ENCODE measurements at regions not wholly inside any gene's neighbourhood (a gene's known extent, or its start where the extent isn't known, plus 50 kb on each side); places are given as distances from the start of the nearest gene placed in this dataset.
"Not testable (repeated sequence)": the region's sequence is repeated elsewhere in the genome, so short reads cannot be mapped to it uniquely, and the experiment has no call there.

DNA sequence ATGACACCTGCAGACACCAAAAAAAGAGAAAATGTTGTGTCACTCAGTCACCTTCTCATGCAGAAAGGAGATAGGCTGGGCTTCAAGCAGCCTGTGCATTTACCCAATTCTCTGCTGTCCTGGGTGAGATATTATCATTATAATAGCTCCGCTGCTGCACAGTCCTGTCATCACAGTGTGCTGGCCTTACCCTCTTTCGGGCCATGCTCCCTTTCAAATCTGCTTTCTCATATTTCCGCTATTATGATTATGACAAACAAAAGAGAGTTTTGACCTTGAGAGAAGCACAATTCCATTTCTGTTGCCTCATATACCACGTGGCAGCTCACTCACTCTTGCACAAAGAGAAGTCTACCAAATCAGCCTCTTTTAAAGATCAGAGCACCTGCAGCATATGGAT is 1350.1 kb upstream of the ACO1 start:
- DNase-seq = no peak
- intact Hi-C loops (cut with DNase I) = no loop called here

DNA sequence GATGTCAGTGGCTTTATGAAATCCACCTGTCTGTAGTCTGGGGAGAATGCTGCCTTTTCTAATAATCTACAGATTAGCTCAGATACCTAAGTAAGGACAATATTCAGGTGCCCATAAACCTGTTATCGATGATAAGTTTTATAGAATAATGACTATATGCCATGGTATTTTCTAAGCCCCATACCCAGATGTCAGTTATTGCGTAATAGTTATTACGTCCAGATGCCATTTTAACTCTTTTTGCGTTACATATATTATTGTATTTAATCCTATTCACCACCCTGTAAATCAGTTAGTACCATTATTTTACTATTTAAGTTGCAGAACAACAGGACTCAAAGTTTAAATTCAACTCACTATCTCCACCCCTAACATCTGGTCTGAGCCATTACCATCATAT is 1343.9 kb upstream of the ACO1 start:
- H3K36me3 ChIP-seq = no peaks in the 10 kb centered on the region
- H3K9me3 ChIP-seq = no peaks in the 10 kb centered on the region
- H3K4me1 ChIP-seq = no peaks in the 10 kb centered on the region
- H3K4me3 ChIP-seq = no peak overlapping the region
- no peaks in the 10 kb centered on the region for H3K27me3 ChIP-seq
- H3K27ac ChIP-seq = no peak overlapping the region
- no peak for DNase-seq
- TF ChIP-seq, protein P1, sequence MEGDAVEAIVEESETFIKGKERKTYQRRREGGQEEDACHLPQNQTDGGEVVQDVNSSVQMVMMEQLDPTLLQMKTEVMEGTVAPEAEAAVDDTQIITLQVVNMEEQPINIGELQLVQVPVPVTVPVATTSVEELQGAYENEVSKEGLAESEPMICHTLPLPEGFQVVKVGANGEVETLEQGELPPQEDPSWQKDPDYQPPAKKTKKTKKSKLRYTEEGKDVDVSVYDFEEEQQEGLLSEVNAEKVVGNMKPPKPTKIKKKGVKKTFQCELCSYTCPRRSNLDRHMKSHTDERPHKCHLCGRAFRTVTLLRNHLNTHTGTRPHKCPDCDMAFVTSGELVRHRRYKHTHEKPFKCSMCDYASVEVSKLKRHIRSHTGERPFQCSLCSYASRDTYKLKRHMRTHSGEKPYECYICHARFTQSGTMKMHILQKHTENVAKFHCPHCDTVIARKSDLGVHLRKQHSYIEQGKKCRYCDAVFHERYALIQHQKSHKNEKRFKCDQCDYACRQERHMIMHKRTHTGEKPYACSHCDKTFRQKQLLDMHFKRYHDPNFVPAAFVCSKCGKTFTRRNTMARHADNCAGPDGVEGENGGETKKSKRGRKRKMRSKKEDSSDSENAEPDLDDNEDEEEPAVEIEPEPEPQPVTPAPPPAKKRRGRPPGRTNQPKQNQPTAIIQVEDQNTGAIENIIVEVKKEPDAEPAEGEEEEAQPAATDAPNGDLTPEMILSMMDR (IDR thresholded peaks at IDR 0.05) = no peak
- intact Hi-C loops (cut with DNase I) = no loop called here
- no peak overlapping the region for H3K9ac ChIP-seq (ENCODE audit: low read depth in 2 of 2, low read length in 2 of 2)

More for the DNA sequence above, 1350.1 kb upstream of the ACO1 start:
- H3K27me3 ChIP-seq = no peaks in the 10 kb centered on the region
- H3K4me3 ChIP-seq = no peak overlapping the region
- TF ChIP-seq, protein P1 (IDR thresholded peaks at IDR 0.05) = no peak
- H3K4me1 ChIP-seq = no peaks in the 10 kb centered on the region
- no peaks in the 10 kb centered on the region for H3K36me3 ChIP-seq
- no peaks in the 10 kb centered on the region for H3K9me3 ChIP-seq
- H3K27ac ChIP-seq = no peak overlapping the region
- no peak overlapping the region for H3K9ac ChIP-seq (ENCODE audit: low read depth in 2 of 2, low read length in 2 of 2)

DNA sequence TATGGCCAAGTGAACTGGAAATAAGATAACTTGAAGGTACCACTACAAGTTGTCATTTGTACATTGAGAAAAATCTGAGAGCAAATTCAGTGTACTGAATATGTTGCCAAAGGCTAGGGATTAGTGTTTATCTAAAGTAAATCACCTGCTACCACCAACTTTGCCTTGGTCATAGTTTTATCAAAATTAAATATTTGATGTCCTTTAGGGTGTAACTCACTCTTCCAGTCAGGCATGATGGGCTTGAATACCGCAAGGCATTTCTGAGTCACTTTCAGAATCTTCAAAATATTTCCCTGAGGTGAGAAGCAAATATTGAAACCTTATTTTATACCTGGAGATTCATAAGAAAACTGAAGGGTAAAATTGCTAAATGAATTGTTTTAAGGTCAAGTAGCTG is 1338.6 kb upstream of the ACO1 start:
- TF ChIP-seq, protein P1 (IDR thresholded peaks at IDR 0.05) = no peak
- Histone ChIP-seq H3K27me3 (no peaks in the 10 kb centered on the region), H3K9me3 (no peaks in the 10 kb centered on the region), H3K36me3 (no peaks in the 10 kb centered on the region), H3K9ac (ENCODE audit: low read depth in 2 of 2, low read length in 2 of 2) (no peak overlapping the region), H3K4me1 (no peaks in the 10 kb centered on the region), H3K4me3 (no peak overlapping the region), H3K27ac (no peak overlapping the region)
- intact Hi-C loops (cut with DNase I) = no loop called here
- DNase-seq = no peak

DNA sequence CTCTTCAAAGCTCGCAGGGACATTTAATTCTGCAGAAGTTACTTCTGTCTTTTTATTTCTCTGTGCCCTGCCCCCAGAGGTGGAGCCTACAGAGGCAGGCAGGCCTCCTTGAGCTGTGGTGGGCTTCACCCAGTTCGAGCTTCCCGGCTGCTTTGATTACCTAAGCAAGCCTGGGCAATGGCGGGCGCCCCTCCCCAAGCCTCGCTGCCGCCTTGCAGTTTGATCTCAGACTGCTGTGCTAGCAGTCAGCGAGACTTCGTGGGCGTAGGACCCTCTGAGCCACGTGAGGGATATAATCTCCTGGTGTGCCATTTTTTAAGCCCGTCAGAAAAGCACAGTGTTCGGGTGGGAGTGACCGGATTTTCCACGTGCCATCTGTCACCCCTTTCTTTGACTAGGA is 1322.9 kb upstream of the ACO1 start:
- DNase-seq; H3K4me1 ChIP-seq; H3K9me3 ChIP-seq; H3K27me3 ChIP-seq; H3K4me3 ChIP-seq; H3K9ac ChIP-seq (ENCODE audit: low read depth in 2 of 2, low read length in 2 of 2); intact Hi-C loops (cut with DNase I); H3K27ac ChIP-seq; H3K36me3 ChIP-seq: not testable (repeated sequence)

DNA sequence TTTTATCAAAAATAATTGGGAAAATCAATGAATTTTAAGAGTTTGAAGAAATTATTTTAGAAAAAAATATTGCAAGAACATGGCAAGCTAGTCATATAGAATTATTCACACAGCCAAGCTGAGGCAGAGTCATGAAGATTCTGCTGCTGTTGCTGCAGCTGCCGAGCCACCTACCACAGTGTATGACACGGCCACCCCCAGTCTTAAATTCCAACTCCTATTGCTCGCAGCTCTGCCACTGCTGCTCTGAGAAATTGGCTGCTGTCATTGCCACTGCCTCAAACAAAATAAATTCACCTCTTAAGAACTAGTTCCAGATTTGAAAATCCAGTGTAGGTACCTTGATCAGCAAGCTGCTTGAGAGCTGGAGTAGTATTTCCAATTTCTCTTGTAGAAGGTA is 1318.8 kb upstream of the ACO1 start:
- no peaks in the 10 kb centered on the region for H3K4me1 ChIP-seq
- H3K9ac ChIP-seq (ENCODE audit: low read depth in 2 of 2, low read length in 2 of 2) = no peak overlapping the region
- TF ChIP-seq, protein P1 (IDR thresholded peaks at IDR 0.05) = no peak
- H3K9me3 ChIP-seq = no peaks in the 10 kb centered on the region
- no peaks in the 10 kb centered on the region for H3K36me3 ChIP-seq
- no peak overlapping the region for H3K4me3 ChIP-seq
- no peak overlapping the region for H3K27ac ChIP-seq
- H3K27me3 ChIP-seq = no peaks in the 10 kb centered on the region
- no peak for DNase-seq
- intact Hi-C loops (cut with DNase I) = no loop called here

DNA sequence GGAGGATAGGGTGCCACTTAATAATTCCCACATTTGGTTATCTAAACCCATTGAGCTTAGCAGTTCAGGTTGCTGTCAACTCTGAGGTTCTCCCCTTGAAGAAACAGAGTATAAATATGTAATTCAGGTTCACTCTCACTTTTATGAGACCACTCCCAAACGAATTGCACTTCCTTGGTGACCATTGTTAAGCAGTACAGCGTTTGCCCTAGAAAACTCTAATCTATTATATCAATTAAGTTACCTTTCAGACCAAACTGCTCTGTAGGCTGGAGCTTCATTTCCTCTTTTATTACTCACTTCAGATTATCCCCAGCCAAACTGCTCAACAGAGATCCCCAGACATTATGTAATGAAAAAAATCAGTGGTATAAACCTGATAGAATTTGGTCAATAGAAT is 1317.0 kb upstream of the ACO1 start:
- Histone ChIP-seq H3K4me3 (no peak overlapping the region), H3K27me3 (no peaks in the 10 kb centered on the region), H3K27ac (no peak overlapping the region), H3K36me3 (no peaks in the 10 kb centered on the region), H3K9ac (ENCODE audit: low read depth in 2 of 2, low read length in 2 of 2) (no peak overlapping the region), H3K9me3 (no peaks in the 10 kb centered on the region), H3K4me1 (no peaks in the 10 kb centered on the region)
- TF ChIP-seq, protein P1 (IDR thresholded peaks at IDR 0.05) = no peak
- no peak for DNase-seq
- intact Hi-C loops (cut with DNase I) = no loop called here
